HG02798 (cell line): ENCODE measurements at regions not wholly inside any gene's neighbourhood (a gene's known extent, or its start where the extent isn't known, plus 50 kb on each side); places are given as distances from the start of the nearest gene placed in this dataset.

Experiments used
- ATAC-seq: cut with Tn5 transposase; IDR thresholded peaks from one replicate; pipeline ENCODE4 v1.9.1; 2021; ENCODE audit warnings: mild to moderate bottlenecking; ENCODE audit not compliant: unreplicated experiment, poor library complexity

DNA sequence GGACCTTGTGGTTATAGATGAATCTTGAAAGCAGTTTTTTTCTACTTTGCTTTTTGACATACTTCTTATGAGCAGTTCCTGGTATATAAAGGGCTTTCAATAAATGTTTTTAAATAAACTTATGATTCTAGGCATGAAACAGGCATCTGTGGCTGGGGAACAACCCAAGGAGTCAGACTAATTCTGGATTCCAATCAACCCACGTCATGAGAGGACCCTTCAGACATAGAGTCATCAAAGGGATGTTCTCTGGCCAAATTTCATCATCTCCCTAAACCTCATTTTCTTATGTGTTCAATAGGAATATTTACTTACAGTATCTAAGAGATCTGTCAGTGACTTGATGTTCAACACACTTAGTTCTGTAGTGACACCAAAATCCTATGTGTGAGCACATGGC, 243.8 kb upstream of the ZNF462 start:
- no peak for ATAC-seq

DNA sequence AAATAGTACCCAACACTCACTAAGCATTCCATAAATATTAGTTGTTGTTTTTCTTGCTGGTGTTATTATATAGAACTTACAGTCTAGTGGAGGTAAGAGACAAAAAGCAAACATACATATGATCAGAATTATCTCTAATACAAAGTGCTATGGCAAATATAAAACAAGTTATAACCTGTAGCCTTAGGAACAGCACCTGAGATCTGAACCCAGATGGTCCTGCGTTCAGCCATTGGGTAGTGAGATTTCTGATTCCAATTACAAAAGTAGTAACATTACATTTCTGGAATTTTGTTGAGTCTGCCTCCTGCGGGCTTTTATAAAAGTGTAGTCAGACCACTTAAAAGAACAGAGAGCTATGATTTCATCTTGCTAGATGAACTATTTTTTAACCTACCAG, 242.9 kb upstream of the ZNF462 start:
- ATAC-seq: no peak

DNA sequence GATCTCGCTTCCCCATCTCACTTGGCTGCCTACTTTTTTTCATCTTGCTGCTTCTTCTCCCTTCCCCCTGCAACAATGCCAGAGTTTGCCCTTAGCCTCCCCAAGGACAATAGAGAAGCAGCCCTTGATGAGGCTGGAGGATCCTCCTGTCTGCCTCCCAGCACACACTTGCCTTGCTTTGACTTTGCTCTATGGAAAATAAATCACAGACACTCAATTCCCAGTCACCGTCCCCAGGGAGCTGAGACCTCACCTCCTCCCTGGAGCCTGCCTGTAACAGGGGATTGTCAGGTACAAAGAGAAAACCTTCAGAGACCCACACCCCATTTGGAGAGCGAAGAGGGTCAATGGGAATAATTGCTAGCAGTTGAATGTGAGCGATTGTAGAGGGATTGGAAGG, 242.1 kb upstream of the ZNF462 start:
- ATAC-seq: no peak

DNA sequence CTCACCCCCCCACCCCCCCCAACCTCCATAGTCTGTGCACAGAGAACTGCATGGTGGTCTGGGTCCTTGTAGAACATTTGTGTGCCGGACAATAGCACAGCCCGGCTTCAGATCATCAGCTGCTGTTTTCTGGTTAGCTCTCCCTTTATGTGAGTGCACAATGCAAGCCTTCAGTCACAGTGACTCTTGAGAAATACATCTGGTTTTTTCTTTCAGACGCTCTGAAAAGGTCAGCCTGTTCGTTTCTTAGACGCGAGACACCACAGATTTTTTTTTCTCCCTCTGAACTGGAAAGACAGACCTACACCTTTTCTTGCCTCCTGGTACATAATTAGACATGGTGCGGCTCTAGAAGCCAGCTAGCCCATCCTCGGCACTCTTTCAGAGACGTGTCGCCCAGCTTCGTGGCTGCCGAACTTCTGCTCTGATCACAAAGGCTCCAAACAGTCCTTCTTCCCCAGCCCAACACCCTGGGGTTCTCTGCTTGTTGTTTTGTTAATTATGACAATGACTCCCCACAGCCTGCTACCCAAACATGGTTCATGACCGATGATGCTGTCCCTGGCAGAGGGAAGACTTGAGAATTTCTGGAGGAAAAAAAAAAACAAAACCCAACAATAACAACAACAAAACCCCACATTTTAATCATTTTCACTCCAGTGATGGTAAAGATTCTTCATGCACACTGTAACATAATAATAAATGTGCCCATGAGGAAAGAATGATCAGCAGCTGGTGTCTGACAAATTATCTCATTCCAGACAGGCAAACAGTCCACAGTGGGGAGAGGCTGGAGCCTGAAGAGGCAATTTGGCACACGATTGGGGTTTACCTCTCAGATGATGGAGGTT, 241.4 kb upstream of the ZNF462 start:
- no peak for ATAC-seq

DNA sequence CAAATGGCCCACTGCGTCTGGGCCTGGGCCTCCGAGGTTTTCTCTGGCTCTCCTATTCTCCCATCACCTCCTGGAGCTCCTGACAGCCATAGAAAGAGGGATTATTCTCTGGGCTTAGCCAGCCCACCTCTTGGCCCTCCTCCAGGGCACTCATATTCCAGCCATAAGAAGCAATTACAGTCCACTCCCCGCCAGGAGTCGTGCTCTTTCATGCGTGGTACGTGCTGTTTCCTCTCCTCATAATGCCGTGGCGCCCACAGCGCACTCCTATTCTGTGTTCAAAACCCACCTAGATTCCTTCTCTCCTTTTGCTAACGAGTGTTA, 240.8 kb upstream of the ZNF462 start:
- ATAC-seq: no peak

DNA sequence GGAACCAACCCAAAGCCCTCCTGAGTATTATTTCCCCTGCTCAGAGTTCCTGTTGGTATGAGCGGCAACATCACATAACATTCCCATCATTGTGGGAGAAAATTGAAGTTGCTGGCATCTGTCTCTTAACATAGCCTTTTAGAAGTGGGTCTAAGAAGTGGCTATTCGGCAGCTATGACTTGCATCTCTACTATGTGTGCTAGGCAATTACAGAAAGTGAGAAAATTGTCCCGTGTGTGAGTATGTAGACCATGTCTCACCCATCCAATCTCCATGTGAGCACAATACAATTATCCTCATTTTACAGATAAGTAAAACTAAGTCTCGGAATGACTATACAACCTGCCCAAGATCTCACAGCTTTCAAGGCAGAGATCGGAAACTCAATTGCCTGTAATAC, 239.4 kb upstream of the ZNF462 start:
- no peak for ATAC-seq

DNA sequence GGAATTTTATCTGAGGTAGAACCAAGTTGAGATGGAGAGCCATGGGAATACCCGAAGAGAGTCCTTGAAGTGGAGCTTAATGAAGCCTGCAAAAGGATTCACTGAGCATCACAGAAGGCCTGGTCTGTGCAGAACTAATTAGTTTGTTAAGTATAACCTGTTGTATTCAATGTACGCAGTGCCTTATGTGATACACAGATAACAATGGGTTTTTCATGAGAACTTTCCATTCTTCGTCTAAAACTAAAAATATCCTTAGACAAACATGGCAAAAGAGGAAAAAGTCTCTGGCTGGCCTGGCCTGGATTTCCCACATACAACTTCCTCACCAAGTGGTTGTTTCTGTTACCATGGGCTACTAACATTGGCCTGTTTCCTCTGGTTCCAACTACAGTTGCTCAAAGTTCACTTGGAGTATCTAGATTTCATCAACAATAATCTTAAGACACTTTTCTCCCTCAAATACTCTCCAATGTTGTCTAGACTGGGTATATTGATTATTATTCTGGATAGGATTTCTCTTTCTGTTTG, 237.6 kb upstream of the ZNF462 start:
- ATAC-seq: no peak

DNA sequence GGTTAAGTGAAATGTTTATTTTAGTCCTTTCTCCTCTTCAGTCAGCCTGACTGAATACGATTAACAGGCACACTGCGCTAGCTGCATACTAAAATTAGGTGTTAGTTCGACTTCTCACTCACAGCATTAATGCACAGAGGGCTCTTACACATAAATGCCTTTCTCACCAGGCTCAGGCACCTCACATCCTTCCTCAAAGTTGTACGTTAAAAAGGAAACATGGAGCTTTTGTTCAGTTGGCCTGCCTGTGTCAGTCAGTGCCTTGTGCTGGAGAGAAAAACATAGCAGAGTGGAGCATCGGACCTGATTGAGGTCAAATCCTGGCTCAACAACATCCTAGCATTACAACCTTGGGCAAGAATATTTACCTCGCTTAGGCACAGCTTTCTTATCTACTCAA, 236.0 kb upstream of the ZNF462 start:
- ATAC-seq: no peak

DNA sequence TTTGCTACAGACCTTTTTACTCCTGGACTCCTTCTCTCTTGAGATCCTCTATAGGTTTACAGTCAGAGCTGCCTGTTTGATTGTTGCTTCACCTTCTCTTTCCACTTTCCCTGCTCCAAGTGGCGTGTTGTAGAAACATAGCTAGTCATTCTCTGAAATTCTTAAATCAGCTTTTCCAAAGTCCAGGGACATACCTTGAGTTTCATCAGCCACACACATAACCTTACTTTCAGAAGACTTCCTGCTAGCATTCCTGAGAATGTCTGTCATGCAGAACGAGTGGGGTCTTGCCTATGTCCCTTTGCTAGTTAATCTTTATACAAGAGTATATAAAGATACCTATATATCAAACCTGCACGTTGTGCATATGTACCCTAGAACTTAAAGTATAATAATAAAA, 230.3 kb upstream of the ZNF462 start:
- no peak for ATAC-seq

DNA sequence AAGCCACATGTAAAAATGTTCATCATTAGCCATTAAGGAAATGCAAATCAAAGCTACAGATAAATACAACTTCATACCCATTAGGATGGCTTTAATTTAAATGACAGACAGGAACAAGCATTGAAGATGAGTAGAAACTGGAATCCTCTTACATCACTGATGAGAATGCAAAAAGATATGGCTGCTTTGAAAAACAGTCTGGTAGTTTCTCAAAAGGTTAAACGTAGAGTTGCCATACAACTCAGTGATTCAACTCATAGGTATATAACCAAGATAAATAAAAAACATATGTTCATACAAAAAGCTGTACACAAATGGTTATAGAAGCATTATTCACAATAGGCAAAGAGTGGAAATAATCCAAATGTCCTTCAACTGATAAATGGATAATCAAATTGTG, 228.8 kb upstream of the ZNF462 start:
- ATAC-seq: no peak

DNA sequence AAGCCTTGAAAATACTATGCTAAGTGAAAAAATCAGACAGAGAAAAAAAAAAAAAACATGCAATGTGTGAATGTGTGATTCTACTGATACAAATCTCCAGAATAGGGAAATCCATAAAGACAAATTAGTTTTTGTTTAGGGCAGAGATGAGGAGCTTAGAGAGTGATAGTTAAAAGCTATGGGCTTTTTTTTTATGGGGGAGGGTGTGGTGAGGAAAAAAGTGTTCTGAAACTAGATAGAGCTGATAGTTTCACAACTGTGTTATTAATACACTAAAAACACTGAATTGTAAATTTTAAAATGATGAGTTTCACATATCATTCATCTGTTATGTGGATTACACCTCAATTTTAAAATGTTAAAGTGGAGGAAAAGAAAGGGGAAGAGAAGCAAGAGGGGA, 228.3 kb upstream of the ZNF462 start:
- ATAC-seq: no peak

DNA sequence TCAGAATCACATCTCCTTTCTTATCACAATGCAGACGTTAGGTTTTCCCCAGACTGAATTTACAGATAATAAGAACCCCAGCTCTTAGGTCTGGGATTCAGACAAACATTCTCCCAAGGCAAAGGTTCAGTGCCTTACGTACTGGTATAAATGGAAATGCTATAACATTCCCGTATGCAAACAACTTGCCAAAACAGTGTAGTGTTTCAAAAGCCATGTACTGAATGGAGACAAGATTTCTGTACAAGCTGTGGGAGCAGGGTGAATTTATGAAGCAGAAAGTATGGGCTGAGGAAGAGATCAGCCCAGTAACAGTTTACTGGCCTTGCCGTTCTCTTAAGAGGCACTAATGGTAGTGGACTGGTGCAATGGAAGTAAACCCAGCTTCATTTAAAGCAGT, 225.5 kb upstream of the ZNF462 start:
- no peak for ATAC-seq

DNA sequence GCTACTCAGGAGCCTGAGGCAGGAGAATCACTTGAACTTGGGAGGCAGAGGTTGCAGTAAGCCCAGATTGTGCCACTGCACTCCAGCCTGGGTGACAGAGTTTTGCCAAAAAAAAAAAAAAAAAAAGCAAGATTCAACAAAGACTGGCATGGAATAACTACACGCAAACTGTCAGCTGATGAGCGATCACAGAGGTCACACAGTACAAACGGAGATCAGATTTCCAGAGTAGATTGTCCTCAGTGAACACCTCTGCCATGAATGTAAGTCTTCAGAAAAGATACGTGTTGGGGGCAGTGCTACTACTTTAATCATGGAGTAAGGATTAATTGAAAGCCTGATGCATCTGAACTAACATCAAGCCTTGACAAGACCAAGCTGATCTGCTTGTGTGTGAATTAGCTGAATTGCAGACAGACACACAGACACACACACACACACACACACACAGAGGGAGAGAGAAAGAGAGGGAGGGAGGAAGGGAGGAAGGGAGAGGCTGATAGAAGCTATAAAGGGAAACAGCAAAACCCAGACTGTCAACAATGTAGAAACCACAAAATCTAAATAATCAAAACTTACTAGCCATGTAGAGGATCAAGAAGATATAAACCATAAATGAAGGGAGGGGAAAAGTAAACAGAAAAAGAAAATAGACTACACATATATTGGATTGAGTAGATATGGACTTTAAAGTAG, 222.9 kb upstream of the ZNF462 start:
- no peak for ATAC-seq

DNA sequence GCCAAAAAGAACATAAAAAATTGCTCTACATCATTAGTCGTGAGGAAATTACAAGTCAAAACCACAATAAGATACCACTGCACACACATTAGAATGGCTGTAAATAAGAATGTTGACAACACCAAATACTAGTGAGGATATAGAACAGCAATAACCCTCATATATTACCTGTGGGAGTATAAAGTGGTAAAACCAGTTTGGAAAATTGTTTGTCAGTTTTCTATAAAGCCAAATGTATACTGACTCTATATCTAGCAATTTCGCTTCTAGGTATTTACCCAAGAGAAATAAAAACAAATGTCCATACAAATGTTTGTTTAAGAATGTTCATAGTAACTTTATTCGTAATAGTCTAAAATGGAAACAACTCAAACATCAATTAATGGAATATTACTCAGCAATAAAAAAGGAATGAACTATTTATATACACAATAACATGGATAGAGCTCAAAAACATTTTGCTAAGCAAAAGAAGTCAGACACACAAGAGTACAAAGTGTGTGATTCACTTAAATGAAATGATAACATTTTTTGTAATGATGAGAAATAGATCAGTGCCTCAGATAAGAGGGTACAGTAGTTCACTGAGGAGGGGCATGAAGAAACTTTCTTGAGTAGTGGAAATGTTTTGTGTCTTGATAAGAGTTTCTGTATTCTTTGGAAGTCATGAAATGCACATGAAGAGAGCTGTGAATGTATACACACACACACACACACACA, 219.6 kb upstream of the ZNF462 start:
- ATAC-seq: no peak

DNA sequence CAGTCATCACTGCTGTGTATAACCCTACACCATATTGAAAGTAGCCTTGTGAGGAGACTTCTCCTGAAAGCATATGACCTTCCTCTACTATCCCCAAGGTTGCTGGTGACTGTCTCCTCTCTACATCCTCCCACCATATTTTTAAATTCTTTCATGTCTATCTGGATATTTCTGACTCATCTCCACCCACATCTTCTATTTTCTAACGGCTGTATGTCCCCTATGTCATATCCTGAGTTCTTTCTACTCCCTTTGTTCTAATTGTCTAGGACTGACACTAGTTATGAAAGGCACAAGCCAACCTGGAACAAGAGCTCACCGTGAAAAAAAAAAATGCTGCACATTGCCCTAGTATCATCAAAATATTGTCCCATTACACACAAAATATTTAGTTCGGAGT, 218.3 kb upstream of the ZNF462 start:
- no peak for ATAC-seq

DNA sequence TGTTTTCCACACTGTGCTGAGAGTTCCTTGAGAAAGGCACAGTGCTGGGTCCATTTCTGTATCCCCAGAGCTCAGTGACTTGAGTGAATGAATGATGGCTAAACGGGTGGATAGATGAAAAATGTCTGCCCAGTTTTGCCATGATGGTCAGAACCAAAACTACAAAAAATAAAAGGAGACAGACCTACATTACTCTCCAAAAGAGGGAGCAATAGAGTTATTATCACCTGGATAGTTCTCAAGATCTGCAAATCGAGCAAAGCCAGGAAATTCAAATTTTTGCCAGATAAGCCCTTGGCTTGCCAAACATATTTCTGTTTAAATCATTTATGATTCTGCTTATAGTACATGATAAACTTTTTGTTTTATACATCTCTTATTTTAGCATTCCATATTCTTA, 214.2 kb upstream of the ZNF462 start:
- no peak for ATAC-seq

DNA sequence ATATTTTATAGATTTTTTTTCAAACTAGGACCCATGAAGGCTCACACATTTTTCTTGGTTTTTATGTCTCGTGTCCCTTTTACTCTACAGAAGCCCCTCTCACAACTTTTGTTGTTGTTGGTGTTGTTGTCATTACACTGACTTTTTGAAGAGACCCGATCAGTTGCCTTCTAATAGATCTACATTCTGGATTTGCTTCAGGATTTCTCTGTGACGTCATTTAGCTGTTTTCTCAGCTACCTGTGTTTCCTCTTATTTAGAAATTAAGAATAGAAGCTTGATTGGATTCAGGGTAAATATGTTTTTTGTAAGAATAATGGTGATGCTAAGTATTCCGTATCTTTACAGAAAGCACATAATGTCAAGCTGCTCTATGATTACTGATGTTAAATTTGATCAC, 213.3 kb upstream of the ZNF462 start:
- ATAC-seq: no peak

DNA sequence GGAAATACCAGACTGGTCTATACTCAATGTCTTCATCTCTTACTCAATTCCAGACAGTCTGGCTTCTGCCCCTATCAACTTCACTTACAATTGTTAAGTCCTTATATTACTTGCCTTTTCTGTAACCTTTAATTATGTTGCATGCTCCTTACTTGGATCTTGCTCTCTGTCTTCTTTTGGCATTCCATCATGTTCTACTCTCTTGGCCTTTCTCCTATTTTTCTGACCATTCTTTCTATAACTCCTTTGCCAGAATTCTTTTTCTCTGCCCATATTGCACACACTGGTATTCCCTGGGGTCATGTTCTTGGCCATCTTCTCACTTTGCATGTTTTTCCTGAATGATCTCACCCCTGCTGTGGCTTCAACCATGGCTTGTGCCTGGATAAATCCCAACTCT, 209.8 kb upstream of the ZNF462 start:
- ATAC-seq: no peak

DNA sequence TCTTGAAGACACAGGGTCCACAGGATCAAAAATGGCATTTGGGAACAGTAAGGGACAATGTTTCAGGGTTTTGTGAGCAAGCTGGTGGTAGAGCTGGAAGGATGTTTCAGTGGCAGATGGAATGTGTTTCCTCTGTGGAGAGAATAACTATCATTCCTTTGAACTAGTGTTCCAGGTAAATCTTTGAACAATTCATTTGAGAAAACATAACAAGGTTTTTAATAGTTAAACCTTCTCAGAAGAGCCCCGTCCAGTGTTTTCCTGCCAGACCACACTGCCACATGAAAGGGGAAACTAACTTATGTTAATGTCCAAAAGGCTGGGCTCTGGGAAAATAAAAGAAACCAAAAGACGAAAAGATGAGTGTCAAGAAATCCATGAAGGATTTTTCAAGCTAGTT, 207.0 kb upstream of the ZNF462 start:
- no peak for ATAC-seq

DNA sequence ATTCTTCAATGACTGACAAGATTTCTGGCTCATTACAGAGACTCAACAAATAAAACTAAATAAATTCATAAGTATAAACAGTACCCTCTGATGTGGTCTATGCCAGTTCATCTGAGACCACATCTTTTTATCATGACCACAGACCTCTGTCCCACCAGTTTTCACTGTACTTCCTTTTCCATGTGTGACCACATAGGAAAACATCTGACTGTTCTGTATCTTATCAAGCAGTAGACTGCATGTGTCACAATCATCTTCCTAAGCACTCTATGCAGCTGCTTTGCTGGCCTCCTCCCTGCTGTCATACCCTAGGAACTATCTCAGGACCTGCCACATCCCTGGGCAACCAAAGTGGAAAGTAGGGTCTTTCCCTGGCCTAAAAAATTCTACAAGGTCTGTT, 205.0 kb upstream of the ZNF462 start:
- ATAC-seq: no peak

DNA sequence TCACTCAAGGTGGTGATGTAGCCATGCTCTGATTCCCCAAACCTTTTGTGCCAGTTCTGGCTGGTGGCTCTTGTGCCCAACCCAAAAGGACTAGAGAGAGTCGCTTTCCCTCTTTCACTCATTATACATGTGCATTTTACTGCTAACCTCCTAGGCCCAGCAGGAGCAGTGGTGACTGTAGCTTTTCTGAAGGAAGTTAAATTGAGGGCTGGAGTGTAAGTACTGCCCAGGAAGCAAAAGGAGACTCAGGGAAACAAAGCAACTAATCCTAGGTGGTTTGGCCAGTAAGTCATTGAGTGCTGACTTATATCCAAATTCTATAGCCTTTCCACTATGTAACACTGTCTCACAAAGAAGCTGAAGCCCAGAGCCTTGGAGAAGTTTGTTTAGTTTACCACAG, 194.4 kb upstream of the ZNF462 start:
- no peak for ATAC-seq
